ENCODE measurements at regions not wholly inside any gene's neighbourhood (a gene's known extent, or its start where the extent isn't known, plus 50 kb on each side); places are given as distances from the start of the nearest gene placed in this dataset.

GRCh38 chr14:97713023-97713422 is 915.8 kb downstream of the VRK1 start:
- H3K4me2 ChIP-seq (ENCODE audit: low read depth, low read length): no peak overlapping the region
- no TSS peak for BruUV-seq (replicated peaks)
- ChIA-PET CTCF (ENCODE audit: low intra/inter-chr PET ratio, low total read pairs) (no interaction called here), POLR2A (no interaction called here)
- ATAC-seq (no peak), DNase-seq (ENCODE audit: low spot score) (no peak), FAIRE-seq (no peak)
- no peaks in the 10 kb centered on the region for H4K20me1 ChIP-seq (ENCODE audit: insufficient read depth, low read length)
- peaks cover 69% of the 10 kb centered on the region for H3K9me3 ChIP-seq (ENCODE audit: low read length)
- in situ Hi-C loops (cut with HindIII; ENCODE audit: extremely low pct_ligation_motif_present, low pct_unique_long_range_greater_than_20kb) (no loop called here), intact Hi-C loops (cut with micrococcal nuclease; ENCODE audit: unreplicated experiment) (no loop called here)
- H3K4me1 ChIP-seq (ENCODE audit: insufficient read depth, low read length): no peaks in the 10 kb centered on the region
- H3K36me3 ChIP-seq (replicated peaks in 1 of 2; ENCODE audit: control insufficient read depth in 1 of 2, insufficient read depth in 2 of 2, low read length in 2 of 2): no peaks in the 10 kb centered on the region
- no peak overlapping the region for H3K27ac ChIP-seq (ENCODE audit: extremely low read length, insufficient read depth, low read length)
- H3K27me3 ChIP-seq (ENCODE audit: control insufficient read depth in 1 of 2, insufficient read depth in 2 of 2, low read length in 2 of 2): no peaks in the 10 kb centered on the region
- H3K4me3 ChIP-seq (replicated peaks in 1 of 3; ENCODE audit: insufficient read depth in 1 of 3, low read depth in 2 of 3, low read length in 3 of 3): no peak overlapping the region
- H3K9ac ChIP-seq (ENCODE audit: insufficient read depth, low read depth, low read length): no peak overlapping the region
- TF ChIP-seq CREB1 (IDR thresholded peaks at IDR 0.05): peak; percentile 47; the same call in 1 of the 2 replicates
- TF ChIP-seq CREB1 (CRISPR knock-in tag; IDR thresholded peaks at IDR 0.05): no peak
- no peak for TF ChIP-seq ZBTB49 (CRISPR knock-in tag; IDR thresholded peaks at IDR 0.05; ENCODE audit: borderline replicate concordance)
- TF ChIP-seq ATF7 (IDR thresholded peaks at IDR 0.05): peak; percentile 83
- no peak for TF ChIP-seq ATF7 (CRISPR knock-in tag; IDR thresholded peaks at IDR 0.05)
- H3K79me2 ChIP-seq (ENCODE audit: insufficient read depth, low read length): no peaks in the 10 kb centered on the region
- no peak overlapping the region for H2AFZ ChIP-seq (ENCODE audit: low read length)
- 38% methylated on average over 6 of the region's 6 CpGs for WGBS (ENCODE audit: low lambda C conversion rate)

- ATAC-seq: no peak
- Histone ChIP-seq H3K9ac (ENCODE audit: insufficient read depth, low read depth, low read length) (no peak overlapping the region), H3K4me2 (ENCODE audit: low read depth, low read length) (no peak overlapping the region), H3K4me1 (ENCODE audit: insufficient read depth, low read length) (no peaks in the 10 kb centered on the region), H3K27me3 (ENCODE audit: control insufficient read depth in 1 of 2, insufficient read depth in 2 of 2, low read length in 2 of 2) (no peaks in the 10 kb centered on the region), H2AFZ (ENCODE audit: low read length) (no peak overlapping the region), H3K9me3 (ENCODE audit: low read length) (peaks cover 67% of the 10 kb centered on the region), H3K4me3 (replicated peaks in 1 of 3; ENCODE audit: insufficient read depth in 1 of 3, low read depth in 2 of 3, low read length in 3 of 3) (no peak overlapping the region), H3K36me3 (replicated peaks in 1 of 2; ENCODE audit: control insufficient read depth in 1 of 2, insufficient read depth in 2 of 2, low read length in 2 of 2) (no peaks in the 10 kb centered on the region), H3K79me2 (ENCODE audit: insufficient read depth, low read length) (no peaks in the 10 kb centered on the region), H4K20me1 (ENCODE audit: insufficient read depth, low read length) (no peaks in the 10 kb centered on the region), H3K27ac (ENCODE audit: extremely low read length, insufficient read depth, low read length) (no peak overlapping the region)
- BruUV-seq (replicated peaks): no TSS peak
- CTCF ChIA-PET (ENCODE audit: low intra/inter-chr PET ratio, low total read pairs): no interaction called here
- intact Hi-C loops (cut with micrococcal nuclease; ENCODE audit: unreplicated experiment): no loop called here
- no peak for DNase-seq (ENCODE audit: low spot score)
- no peak for FAIRE-seq
- in situ Hi-C loops (cut with HindIII; ENCODE audit: extremely low pct_ligation_motif_present, low pct_unique_long_range_greater_than_20kb): no loop called here
- POLR2A ChIA-PET: no interaction called here
- WGBS (ENCODE audit: low lambda C conversion rate): 0% methylated on average over 1 of the region's 1 CpG
- TF ChIP-seq JARID2 (CRISPR knock-in tag; IDR thresholded peaks at IDR 0.05; ENCODE audit: insufficient replicate concordance) (no peak), UBTF (CRISPR knock-in tag; IDR thresholded peaks at IDR 0.05) (no peak), ZNF839 (CRISPR knock-in tag; IDR thresholded peaks at IDR 0.05; ENCODE audit: borderline replicate concordance) (no peak), SMC3 (IDR thresholded peaks at IDR 0.05; ENCODE audit: low read length) (no peak), ZC3H13 (CRISPR knock-in tag; IDR thresholded peaks at IDR 0.05) (no peak), ZNF841 (CRISPR knock-in tag; IDR thresholded peaks at IDR 0.05; ENCODE audit: borderline replicate concordance) (no peak), ZBTB39 (CRISPR knock-in tag; IDR thresholded peaks at IDR 0.05) (no peak), ZNF460 (CRISPR knock-in tag; IDR thresholded peaks at IDR 0.05; ENCODE audit: borderline replicate concordance) (no peak)
Measured at GRCh38 chr14:97718886-97719442, 921.8 kb downstream of the VRK1 start.

Data from HepG2 (cell line).